ENCODE measurements at regions not wholly inside any gene's neighbourhood (a gene's known extent, or its start where the extent isn't known, plus 50 kb on each side); places are given as distances from the start of the nearest gene placed in this dataset.

DNA sequence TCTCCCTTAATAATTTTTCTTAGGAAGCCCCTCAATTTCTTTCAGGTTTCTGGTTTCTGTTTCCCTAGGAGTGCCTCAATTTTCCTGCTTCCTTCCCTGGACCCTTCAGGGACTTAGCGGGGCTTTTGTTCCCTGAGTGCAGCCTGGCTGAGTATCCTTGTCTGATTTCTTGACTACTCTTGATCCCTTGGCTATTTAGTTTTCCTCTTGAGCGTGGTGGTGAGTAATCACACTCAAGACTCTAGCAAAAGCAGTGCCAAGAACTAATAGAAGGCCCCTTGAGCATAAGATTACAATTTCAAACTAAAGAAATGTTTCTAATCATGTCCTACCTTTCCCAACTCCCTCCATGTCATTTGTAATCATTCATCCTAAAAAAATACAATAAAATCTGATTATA, 94.3 kb upstream of the C3orf80 start:
- TF ChIP-seq CTCF (IDR thresholded peaks at IDR 0.05): no peak
- no peak for TF ChIP-seq POLR2A (IDR thresholded peaks at IDR 0.05)

Measured in transverse colon (tissue), 3 donors.